Activated naive CD4-positive, alpha-beta T cell treated with Interleukin-2 at 50 U/mL for 16 hours (primary cell): ENCODE measurements at regions not wholly inside any gene's neighbourhood (a gene's known extent, or its start where the extent isn't known, plus 50 kb on each side); places are given as distances from the start of the nearest gene placed in this dataset.
"Not testable (repeated sequence)": the region's sequence is repeated elsewhere in the genome, so short reads cannot be mapped to it uniquely, and the experiment has no call there.

Experiments used
- DNase-seq: peaks from one replicate; pipeline ENCODE4 v3.0.0-alpha.2; 2020

DNA sequence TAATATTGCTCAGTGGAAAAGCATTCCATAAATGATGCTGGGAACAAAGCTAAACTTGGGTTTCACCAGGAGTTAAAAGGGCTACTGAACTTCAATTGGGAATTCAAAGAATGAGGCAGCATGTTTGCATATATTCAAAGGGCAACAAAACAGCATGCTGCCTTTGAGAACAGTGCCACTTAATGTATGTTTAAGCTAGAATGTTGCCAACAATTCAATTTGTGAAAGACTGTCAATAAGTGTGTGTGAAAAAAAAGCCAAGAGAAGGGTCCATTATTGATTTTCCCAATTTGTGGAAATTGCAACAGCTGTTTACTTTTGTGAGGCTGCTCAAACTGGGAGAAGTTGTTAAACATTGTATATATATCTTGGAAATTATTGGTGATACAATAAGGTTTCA lies 701.9 kb upstream of the ACTRT1 start:
- DNase-seq: no peak

DNA sequence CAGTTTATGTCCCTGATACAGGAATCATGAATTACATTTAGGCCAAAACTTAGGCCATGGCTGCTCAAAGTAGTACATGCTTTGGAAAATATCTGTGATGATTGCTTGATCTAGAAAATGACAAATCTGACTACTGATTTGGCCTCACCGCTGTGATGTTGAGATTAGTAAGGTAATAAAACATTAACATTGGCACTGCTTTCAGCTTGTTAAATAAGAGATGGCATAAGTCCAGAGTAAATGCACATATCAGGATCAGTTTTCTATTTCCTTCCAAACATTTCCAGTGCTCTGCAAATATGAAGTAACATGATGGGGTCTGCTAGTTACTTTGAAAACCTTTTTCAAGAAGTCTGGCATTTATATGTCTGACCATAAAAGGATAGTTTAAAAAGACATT lies 687.3 kb upstream of the ACTRT1 start:
- DNase-seq: no peak

DNA sequence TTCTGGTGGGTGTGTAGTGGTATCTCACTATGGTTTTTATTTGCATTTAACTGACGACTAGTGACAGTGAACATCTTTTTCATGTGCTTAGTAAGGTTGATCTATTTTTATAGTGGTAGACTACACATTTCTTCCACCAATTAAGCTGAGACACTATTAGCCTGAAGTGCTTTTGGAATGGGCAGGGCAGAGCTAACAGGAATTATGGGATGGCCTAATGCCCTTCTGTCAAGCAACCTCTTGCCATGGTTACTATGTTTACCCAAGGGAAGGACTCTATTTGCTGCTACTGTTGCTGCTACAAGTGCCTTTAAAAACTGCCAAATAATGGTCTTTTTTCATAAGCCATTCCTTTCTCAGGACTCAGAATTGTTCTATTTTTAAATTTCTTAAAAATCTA lies 676.7 kb upstream of the ACTRT1 start:
- no peak for DNase-seq

- no peak for DNase-seq
These were observed 665.7 kb upstream of the ACTRT1 start for GRCh38 chrX:128717635-128718578.

DNA sequence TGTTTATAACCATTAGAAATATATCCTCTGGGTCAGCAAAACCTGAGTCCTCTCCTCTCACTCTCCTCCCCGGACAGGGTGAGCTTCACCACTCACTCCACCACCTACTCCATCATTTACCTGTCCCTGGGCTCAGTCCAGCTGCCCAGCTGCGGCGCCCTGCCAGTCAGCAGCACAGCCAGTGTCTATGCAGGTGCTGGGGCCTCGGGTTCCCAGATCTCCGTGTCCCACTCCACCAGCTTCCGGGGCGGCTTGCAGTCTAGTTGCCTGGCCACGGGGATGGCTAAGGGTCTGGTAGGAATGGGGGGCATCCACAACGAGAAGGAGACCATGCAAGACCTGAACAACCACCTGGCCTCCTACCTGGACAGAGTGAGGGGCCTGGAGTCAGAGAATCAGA lies 662.2 kb upstream of the ACTRT1 start:
- DNase-seq: no peak

- DNase-seq: no peak
These were observed 647.6 kb upstream of the ACTRT1 start for GRCh38 chrX:128699716-128700285.

- no peak for DNase-seq
These were observed 646.5 kb upstream of the ACTRT1 start for GRCh38 chrX:128698573-128699181.

DNA sequence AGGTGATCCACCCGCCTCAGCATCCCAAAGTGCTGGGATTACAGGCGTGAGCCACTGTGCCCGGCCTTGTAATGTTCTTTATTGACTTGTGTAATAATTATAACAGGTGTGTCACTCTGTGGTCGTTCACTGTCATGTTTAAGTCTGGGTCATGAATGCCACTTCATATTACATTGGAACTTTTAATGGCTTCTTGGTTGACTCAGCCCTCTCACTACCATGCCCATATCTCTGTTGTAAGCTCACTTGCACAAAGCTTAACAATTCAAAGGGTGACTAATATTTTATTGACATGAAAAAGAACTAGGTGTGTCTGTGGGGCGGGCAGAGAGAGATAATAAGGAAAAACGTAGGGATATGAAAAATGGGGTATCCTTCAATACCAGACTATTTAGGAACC lies 639.7 kb upstream of the ACTRT1 start:
- no peak for DNase-seq

GRCh38 chrX:128685387-128685786 lies 633.2 kb upstream of the ACTRT1 start:
- no peak for DNase-seq

DNA sequence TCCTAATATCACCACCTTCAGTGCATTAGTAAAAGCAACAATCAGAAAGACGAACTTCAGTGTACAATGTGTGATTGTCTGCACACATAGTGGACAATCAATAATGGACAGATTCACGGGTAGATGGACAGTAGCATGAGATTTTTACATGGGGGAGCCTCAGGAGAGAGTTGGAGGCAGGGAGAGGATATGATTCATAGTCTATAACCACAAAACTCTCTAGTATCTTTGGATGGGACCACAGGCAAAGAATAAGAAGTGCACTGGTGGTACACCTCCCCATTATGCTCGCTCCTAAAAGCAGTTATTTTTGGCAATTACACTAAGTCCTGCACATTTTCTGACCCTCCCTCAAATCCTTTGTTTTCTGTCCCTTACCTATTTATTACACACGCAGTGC lies 624.4 kb upstream of the ACTRT1 start:
- DNase-seq: no peak

DNA sequence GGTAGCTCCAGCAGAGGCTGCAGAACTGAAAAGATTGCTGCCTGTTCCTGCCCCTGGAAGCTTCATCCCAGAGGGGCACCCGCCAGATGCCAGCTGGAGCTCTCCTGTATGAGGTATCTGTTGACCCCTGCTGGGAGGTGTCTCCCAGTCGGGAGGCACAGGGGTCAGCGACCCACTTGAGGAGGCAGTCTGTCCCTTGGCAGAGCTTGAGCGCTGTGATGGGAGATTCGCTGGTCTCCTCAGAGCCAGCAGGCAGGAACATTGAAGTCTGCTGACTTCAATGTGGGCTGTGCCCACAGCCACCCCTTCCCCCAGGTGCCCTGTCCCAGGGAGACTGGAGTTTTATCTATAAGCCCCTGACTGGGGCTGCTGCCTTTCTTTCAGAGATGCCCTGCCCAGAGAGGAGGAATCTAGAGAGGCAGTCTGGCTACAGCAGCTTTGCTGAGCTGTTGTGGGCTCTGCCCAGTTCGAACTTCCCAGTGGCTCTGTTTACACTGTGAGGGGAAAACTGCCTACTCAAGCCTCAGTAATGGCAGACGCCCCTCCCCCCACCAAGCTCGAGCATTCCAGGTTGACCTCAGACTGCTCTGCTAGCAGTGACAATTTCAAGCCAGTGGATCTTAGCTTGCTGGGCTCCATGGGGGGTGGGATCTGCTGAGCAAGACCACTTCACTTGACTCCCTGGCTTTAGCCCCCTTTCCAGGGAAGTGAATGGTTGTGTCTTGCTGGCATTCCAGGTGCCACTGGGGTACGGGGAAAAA lies 622.3 kb upstream of the ACTRT1 start:
- DNase-seq: not testable (repeated sequence)

GRCh38 chrX:128664211-128664610 lies 612.0 kb upstream of the ACTRT1 start:
- no peak for DNase-seq

DNA sequence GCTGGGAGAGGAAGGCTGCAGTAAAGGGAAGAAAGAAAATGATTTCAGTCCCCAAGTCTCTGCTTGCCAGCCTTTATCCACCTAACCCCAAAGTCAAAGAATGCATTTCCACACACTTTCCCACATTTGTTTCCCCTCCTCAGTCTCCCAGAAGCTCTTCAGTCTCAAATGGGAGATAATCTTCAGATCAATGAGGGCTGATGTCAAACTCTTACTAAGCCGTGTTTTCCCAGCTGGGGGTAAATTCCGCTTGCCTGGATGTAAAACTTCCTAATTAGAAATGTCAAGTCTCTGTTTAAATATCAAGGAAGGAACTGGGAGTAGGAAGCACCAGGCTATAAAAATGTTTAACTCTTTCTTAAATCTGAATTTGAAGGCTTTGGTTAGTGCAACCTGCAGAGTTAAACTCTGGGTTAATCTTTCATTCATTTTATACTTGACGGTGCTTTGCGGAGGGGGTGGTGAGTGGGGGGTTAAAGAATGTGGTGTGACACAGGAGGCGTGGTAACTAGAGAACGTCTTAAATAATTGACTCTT lies 601.4 kb upstream of the ACTRT1 start:
- no peak for DNase-seq

DNA sequence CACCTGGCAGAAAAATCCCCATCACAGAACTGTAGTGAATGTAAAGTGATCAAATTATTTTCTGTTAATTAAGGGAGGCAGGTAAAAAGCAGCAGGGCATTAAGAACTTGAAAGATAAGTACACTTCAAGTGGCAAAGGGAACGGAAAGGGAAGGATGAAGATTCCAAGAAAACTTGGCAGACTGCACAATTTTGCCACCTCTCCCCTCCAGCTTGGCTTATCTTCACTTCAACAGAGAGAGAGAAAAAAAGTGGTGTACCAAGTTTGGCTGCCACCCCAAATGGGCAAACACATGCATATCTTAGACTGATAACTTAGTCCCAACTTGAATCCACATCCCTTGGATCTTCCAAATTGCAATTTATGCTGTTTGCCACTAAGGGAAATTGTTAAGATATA lies 598.1 kb upstream of the ACTRT1 start:
- no peak for DNase-seq

- no peak for DNase-seq
These were observed 582.6 kb upstream of the ACTRT1 start for GRCh38 chrX:128634754-128635153.

DNA sequence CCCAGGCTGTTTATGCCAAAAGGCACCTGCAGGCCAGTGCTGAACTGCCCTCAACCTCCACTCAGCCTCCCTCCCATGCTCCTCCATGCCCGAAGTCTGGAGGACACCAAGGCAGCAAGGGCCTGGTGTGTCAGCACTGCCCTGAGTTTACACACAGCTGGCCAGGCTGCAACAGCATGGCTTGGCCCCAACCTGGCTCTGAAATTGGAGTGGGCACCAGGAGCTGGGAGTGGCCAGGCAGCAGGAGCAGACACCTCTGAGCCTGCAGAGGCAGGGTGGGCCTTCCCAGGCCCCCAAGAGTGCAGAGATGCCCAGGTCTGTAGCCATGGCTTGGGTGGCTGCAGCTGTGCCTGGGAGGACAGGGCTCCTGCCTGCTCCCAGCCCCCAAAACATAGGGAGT lies 571.2 kb upstream of the ACTRT1 start:
- DNase-seq: no peak

GRCh38 chrX:128622296-128622695 lies 570.1 kb upstream of the ACTRT1 start:
- no peak for DNase-seq

DNA sequence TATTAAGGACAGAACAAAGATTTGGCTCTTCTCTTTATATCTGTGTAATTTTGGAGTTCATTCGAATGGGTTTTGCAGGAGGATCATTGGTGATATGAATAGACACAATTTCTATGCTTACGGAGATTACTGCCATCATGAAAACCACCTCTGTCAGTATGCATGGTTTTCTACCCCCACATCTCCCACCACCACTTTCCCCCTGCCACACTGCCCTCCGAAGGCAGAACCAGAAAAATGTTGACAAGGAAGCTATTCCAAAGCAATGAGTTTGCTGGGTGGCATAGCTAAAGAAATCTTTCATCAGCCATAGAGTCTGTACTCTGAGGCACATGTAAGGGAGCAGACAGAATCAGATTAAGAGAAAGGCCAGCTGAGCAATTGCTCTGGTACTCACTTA lies 567.3 kb upstream of the ACTRT1 start:
- DNase-seq: no peak

DNA sequence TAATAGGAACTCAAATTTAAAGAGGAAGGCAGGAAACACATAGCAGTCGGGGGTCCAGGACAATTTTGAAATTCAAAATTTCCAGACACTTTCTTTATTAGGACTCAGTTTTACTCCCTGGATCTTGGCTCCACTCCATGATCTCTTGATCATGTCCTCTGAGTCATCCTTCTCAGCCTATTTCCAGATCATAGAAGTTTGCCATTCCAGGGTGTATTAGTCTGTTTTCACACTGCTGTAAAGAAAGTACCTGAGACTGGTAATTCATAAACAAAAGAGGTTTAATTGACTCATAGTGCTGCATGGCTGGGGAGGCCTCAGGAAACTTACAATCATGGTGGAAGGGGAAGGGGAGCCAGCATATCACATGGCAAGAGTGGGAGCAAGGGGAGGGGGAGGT lies 564.7 kb upstream of the ACTRT1 start:
- DNase-seq: no peak

- DNase-seq: not testable (repeated sequence)
These were observed 554.6 kb upstream of the ACTRT1 start for GRCh38 chrX:128606817-128607216.

- not testable (repeated sequence) for DNase-seq
These were observed 554.2 kb upstream of the ACTRT1 start for GRCh38 chrX:128606357-128606756.

DNA sequence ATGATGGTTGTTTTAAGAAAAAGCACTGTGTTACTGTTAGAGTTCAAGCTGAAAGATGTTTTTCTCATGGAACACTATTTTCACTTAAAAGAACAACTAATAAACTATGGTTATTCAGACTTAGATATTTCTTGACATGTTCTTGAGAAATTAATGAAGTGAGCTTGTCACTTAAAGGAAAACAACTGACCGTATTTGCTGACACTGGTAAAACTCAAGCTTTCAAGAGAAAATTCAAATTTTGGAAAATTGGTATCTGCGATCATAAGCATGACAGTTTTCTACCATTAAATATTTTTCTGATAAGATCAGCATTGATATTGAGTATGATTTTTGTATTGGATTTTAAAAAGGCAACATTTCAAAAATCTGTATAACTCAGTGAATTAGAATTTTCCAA lies 549.5 kb upstream of the ACTRT1 start:
- DNase-seq: no peak

DNA sequence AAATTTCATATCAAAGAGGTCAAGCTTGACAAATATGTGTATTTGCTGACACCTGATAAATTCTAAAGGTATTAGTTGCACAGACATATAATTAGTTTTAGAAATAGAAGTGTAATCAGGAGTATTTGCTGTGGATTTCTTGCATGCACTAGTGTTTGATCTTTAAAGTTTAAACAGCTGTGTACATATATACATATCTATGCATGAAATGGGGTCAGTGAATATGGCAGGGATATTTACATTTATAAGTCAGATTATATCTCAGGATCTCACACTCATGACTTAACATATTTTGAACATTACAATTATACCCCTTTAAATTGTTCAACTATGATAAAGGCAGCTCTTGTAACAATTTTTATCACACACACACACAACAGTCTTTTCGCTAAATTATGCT lies 547.4 kb upstream of the ACTRT1 start:
- no peak for DNase-seq
